SK-N-MC (cell line): ENCODE measurements at regions not wholly inside any gene's neighbourhood (a gene's known extent, or its start where the extent isn't known, plus 50 kb on each side); places are given as distances from the start of the nearest gene placed in this dataset.

Experiments
- FOXP2 ChIP-seq: optimal IDR thresholded peaks from 2 replicates; pipeline ENCODE3; 2011; ENCODE audit warnings: mild to moderate bottlenecking, moderate library complexity; ENCODE audit not compliant: insufficient read depth; ENCODE audit errors: extremely low read length, control extremely low read depth
- POLR2AphosphoS5 ChIP-seq: IDR thresholded peaks from 2 replicates; pipeline ENCODE4 v1.6.1; 2012; ENCODE audit warnings: mild to moderate bottlenecking, low read depth, low read length, borderline replicate concordance

DNA sequence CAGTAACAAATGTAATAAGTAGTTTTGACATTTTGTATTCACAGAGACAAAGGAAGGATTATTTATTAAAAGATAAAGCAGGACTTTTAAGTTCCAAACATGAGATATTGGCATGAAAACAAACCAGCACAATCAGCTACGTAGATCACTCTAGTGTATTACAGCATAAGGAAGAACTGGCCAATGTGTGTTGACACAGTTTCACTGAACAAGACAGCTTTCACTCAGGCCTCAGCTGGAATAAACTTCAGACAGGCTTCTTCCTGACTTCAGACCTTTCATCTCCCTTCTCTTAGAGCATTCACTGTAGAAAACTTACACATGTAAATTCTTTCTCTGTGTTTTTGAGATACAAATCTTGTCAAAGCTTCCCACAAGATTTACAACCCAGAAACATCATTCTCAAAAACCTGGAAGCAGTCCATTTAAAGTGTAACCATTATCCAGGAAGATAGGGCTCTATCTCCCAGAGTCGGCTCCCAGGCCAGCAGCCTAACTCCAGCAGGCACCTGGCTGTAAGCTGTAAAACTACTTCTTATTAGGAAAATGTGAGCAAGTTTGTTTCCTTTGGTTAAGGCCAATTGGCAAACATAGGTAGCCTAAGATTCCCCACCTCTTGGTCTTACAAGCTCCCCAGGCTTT is 768.3 kb upstream of the CDH7 start:
- TF ChIP-seq POLR2AphosphoS5 = no peak
- TF ChIP-seq FOXP2 = no peak
